C4-2B (cell line): ENCODE measurements at regions not wholly inside any gene's neighbourhood (a gene's known extent, or its start where the extent isn't known, plus 50 kb on each side); places are given as distances from the start of the nearest gene placed in this dataset.

ENCODE experiments used
- ZFX ChIP-seq: fragments of 450-650 bp; IDR thresholded peaks from 2 replicates; pipeline ENCODE4 v1.6.1; 2017
- TF ChIP-seq, protein P1 (sequence below): fragments of 450-650 bp; conservative IDR thresholded peaks from 2 replicates; pipeline ENCODE4 v1.5.1; 2017; ENCODE audit warnings: mild to moderate bottlenecking

DNA sequence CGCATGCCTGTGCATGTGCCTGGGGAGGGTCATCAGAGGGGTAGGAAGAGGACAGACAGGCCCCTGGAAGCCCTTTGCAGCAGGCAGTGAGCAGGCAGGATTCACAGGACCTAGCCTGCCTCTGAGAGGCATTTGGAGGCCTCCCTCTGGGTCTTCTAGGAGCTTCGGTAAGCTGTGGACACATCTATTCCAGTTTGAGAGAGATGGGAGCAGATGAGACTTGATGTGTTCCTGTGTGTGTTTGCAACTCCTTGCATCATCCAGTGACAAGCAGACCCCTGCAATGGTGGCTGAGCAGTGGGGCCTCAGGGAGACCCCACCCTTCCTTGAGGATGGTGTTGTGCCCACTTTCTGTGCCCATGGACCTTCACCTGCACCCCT lies 64.0 kb downstream of the GADD45G start:
- TF ChIP-seq, protein P1, sequence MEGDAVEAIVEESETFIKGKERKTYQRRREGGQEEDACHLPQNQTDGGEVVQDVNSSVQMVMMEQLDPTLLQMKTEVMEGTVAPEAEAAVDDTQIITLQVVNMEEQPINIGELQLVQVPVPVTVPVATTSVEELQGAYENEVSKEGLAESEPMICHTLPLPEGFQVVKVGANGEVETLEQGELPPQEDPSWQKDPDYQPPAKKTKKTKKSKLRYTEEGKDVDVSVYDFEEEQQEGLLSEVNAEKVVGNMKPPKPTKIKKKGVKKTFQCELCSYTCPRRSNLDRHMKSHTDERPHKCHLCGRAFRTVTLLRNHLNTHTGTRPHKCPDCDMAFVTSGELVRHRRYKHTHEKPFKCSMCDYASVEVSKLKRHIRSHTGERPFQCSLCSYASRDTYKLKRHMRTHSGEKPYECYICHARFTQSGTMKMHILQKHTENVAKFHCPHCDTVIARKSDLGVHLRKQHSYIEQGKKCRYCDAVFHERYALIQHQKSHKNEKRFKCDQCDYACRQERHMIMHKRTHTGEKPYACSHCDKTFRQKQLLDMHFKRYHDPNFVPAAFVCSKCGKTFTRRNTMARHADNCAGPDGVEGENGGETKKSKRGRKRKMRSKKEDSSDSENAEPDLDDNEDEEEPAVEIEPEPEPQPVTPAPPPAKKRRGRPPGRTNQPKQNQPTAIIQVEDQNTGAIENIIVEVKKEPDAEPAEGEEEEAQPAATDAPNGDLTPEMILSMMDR, result no peak
- no peak for TF ChIP-seq ZFX
